ENCODE measurements at regions not wholly inside any gene's neighbourhood (a gene's known extent, or its start where the extent isn't known, plus 50 kb on each side); places are given as distances from the start of the nearest gene placed in this dataset.

GRCh38 chr16:85390511-85391174 is 222.5 kb upstream of the GSE1 start (continued):
- TF ChIP-seq THAP11 (CRISPR knock-in tag; IDR thresholded peaks at IDR 0.05) (0 out of 2 replicates have a peak, but pooled peaks have one; percentile 48), SMAD1 (CRISPR knock-in tag; IDR thresholded peaks at IDR 0.05; ENCODE audit: borderline replicate concordance, low read depth) (no peak), SAP130 (CRISPR knock-in tag; IDR thresholded peaks at IDR 0.05; ENCODE audit: low read depth) (peak; percentile 88), ARID5B (CRISPR knock-in tag; IDR thresholded peaks at IDR 0.05) (peak; percentile 40; the same call in 1 of the 2 replicates), ZNF737 (CRISPR knock-in tag; IDR thresholded peaks at IDR 0.05; ENCODE audit: borderline replicate concordance) (no peak), FOXA3 (CRISPR knock-in tag; IDR thresholded peaks at IDR 0.05) (0 out of 2 replicates have a peak, but pooled peaks have one; percentile 44), FOSL2 (CRISPR knock-in tag; IDR thresholded peaks at IDR 0.05) (peak; percentile 92), FOXO1 (CRISPR knock-in tag; IDR thresholded peaks at IDR 0.05) (peak; percentile 33; the same call in 1 of the 2 replicates), KLF16 (CRISPR knock-in tag; IDR thresholded peaks at IDR 0.05) (0 out of 4 replicates have a peak, but pooled peaks of 1 of the 2 experiments have one; percentile 25), RORA (CRISPR knock-in tag; IDR thresholded peaks at IDR 0.05) (no peak), ZIK1 (CRISPR knock-in tag; IDR thresholded peaks at IDR 0.05; ENCODE audit: borderline replicate concordance, low read depth) (no peak), BCL6 (CRISPR knock-in tag; IDR thresholded peaks at IDR 0.05) (peak; percentile 27; the same call in 1 of the 2 replicates), MXD1 (CRISPR knock-in tag; IDR thresholded peaks at IDR 0.05) (no peak), SNAPC5 (CRISPR knock-in tag; IDR thresholded peaks at IDR 0.05; ENCODE audit: borderline replicate concordance) (no peak), TRIM24 (CRISPR knock-in tag; IDR thresholded peaks at IDR 0.05) (no peak), SOX5 (CRISPR knock-in tag; IDR thresholded peaks at IDR 0.05; ENCODE audit: borderline replicate concordance) (peak; percentile 22; the same call in 1 of the 2 replicates), ETV5 (CRISPR knock-in tag; IDR thresholded peaks at IDR 0.05; ENCODE audit: borderline replicate concordance) (peak; percentile 17; the same call in 1 of the 2 replicates), HOXA3 (CRISPR knock-in tag; IDR thresholded peaks at IDR 0.05) (peak; percentile 90)
- TF ChIP-seq, protein P1, sequence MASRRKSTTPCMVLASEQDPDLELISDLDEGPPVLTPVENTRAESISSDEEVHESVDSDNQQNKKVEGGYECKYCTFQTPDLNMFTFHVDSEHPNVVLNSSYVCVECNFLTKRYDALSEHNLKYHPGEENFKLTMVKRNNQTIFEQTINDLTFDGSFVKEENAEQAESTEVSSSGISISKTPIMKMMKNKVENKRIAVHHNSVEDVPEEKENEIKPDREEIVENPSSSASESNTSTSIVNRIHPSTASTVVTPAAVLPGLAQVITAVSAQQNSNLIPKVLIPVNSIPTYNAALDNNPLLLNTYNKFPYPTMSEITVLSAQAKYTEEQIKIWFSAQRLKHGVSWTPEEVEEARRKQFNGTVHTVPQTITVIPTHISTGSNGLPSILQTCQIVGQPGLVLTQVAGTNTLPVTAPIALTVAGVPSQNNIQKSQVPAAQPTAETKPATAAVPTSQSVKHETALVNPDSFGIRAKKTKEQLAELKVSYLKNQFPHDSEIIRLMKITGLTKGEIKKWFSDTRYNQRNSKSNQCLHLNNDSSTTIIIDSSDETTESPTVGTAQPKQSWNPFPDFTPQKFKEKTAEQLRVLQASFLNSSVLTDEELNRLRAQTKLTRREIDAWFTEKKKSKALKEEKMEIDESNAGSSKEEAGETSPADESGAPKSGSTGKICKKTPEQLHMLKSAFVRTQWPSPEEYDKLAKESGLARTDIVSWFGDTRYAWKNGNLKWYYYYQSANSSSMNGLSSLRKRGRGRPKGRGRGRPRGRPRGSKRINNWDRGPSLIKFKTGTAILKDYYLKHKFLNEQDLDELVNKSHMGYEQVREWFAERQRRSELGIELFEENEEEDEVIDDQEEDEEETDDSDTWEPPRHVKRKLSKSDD (CRISPR knock-in tag; IDR thresholded peaks at IDR 0.05; ENCODE audit: low read depth) = peak; percentile 77
- TF ChIP-seq, protein P2, sequence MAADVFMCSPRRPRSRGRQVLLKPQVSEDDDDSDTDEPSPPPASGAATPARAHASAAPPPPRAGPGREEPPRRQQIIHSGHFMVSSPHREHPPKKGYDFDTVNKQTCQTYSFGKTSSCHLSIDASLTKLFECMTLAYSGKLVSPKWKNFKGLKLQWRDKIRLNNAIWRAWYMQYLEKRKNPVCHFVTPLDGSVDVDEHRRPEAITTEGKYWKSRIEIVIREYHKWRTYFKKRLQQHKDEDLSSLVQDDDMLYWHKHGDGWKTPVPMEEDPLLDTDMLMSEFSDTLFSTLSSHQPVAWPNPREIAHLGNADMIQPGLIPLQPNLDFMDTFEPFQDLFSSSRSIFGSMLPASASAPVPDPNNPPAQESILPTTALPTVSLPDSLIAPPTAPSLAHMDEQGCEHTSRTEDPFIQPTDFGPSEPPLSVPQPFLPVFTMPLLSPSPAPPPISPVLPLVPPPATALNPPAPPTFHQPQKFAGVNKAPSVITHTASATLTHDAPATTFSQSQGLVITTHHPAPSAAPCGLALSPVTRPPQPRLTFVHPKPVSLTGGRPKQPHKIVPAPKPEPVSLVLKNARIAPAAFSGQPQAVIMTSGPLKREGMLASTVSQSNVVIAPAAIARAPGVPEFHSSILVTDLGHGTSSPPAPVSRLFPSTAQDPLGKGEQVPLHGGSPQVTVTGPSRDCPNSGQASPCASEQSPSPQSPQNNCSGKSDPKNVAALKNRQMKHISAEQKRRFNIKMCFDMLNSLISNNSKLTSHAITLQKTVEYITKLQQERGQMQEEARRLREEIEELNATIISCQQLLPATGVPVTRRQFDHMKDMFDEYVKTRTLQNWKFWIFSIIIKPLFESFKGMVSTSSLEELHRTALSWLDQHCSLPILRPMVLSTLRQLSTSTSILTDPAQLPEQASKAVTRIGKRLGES (CRISPR knock-in tag; IDR thresholded peaks at IDR 0.05; ENCODE audit: borderline replicate concordance) = no peak
